HepG2 (cell line): ENCODE measurements at regions not wholly inside any gene's neighbourhood (a gene's known extent, or its start where the extent isn't known, plus 50 kb on each side); places are given as distances from the start of the nearest gene placed in this dataset.

ENCODE experiments used
- MTA3 ChIP-seq: sonication (generic); formaldehyde crosslinking; IDR thresholded peaks from 2 replicates; pipeline ENCODE4 v1.4.0; 2020; ENCODE audit warnings: missing genetic modification reagents
- NKX3-1 ChIP-seq: sonication (generic); formaldehyde crosslinking; IDR thresholded peaks from 2 replicates; pipeline ENCODE4 v1.5.0; 2020; ENCODE audit warnings: missing genetic modification reagents
- PBX3 ChIP-seq: sonication (generic); formaldehyde crosslinking; IDR thresholded peaks from 2 replicates; pipeline ENCODE4 v1.8.1; 2023; ENCODE audit warnings: missing genetic modification reagents, inconsistent platforms, borderline replicate concordance
- RAD21 ChIP-seq: fragments of 450-650 bp; formaldehyde crosslinking; IDR thresholded peaks from 2 replicates; pipeline ENCODE4 v1.5.0; 2020; ENCODE audit warnings: mild to moderate bottlenecking
- TBL1XR1 ChIP-seq: fragments of 150-350 bp; IDR thresholded peaks from 2 replicates; pipeline ENCODE4 v1.6.1; 2014; ENCODE audit warnings: borderline replicate concordance, low read length; ENCODE audit not compliant: partially characterized antibody
- TCF7 ChIP-seq: sonication (generic); IDR thresholded peaks from 2 replicates; pipeline ENCODE4 v1.6.1; 2016; ENCODE audit warnings: antibody characterized with exemption, low read depth
- TRIM22 ChIP-seq: fragments of 450-650 bp; IDR thresholded peaks from 2 replicates; pipeline ENCODE4 v1.6.1; 2017
- ZHX1 ChIP-seq: sonication (generic); formaldehyde crosslinking; IDR thresholded peaks from 2 replicates; pipeline ENCODE4 v1.8.1; 2022; ENCODE audit warnings: low read depth, mild to moderate bottlenecking, missing genetic modification reagents
- ZNF414 ChIP-seq: sonication (generic); formaldehyde crosslinking; IDR thresholded peaks from 2 replicates; pipeline ENCODE4 v1.5.0; 2020; ENCODE audit warnings: missing genetic modification reagents
- ZNF543 ChIP-seq: sonication (generic); formaldehyde crosslinking; IDR thresholded peaks from 2 replicates; pipeline ENCODE4 v1.4.0; 2020; ENCODE audit warnings: mild to moderate bottlenecking, missing genetic modification reagents
- ZNF782 ChIP-seq: sonication (generic); formaldehyde crosslinking; IDR thresholded peaks from 2 replicates; pipeline ENCODE4 v1.4.0; 2020; ENCODE audit warnings: missing genetic modification reagents, mild to moderate bottlenecking, borderline replicate concordance
- ZNF788 ChIP-seq: sonication (generic); formaldehyde crosslinking; IDR thresholded peaks from 2 replicates; pipeline ENCODE4 v1.5.0; 2020; ENCODE audit warnings: mild to moderate bottlenecking, missing genetic modification reagents, borderline replicate concordance

GRCh38 chr2:181786371-181787228, 104.9 kb upstream of the ITPRID2 start:
- TF ChIP-seq NKX3-1 (CRISPR knock-in tag), result no peak
- no peak for TF ChIP-seq TRIM22
- no peak for TF ChIP-seq ZNF543
- TF ChIP-seq RAD21 (CRISPR knock-in tag), result no peak
- TF ChIP-seq ZNF782 (CRISPR knock-in tag), result no peak
- no peak for TF ChIP-seq PBX3 (CRISPR knock-in tag)
- no peak for TF ChIP-seq MTA3 (CRISPR knock-in tag)
- no peak for TF ChIP-seq ZNF788 (CRISPR knock-in tag)
- no peak for TF ChIP-seq TBL1XR1
- TF ChIP-seq ZHX1 (CRISPR knock-in tag), result no peak
- no peak for TF ChIP-seq ZNF414 (CRISPR knock-in tag)
- TF ChIP-seq TCF7, result no peak
